ENCODE measurements at regions not wholly inside any gene's neighbourhood (a gene's known extent, or its start where the extent isn't known, plus 50 kb on each side); places are given as distances from the start of the nearest gene placed in this dataset.

DNA sequence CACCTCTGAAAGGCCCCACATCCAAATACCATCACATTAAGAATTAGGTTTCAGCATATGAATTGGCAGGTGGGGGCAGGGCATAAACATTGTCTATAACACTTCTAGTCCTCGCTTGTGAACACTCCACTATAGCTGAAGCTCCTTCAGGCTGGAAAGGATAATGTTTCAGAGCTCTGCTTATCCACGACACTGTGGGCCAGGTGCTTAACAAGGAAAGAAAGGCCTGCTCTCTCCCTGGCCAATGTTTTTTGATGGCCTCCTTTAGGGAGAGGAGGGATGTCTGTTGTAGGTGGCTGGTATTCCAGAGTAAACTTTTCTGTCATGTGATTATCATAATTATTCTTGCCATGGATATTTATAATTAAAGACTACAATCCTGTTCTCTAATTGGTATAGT, 86.4 kb downstream of the CCNA1 start:
- Histone ChIP-seq H3K79me2 (ENCODE audit: insufficient read depth) (no peaks in the 10 kb centered on the region), H4K20me1 (ENCODE audit: insufficient read depth) (no peaks in the 10 kb centered on the region), H3K4me2 (no peak overlapping the region), H3K27me3 (ENCODE audit: insufficient read depth) (peaks cover 6% of the 10 kb centered on the region; the same call in 1 of the 2 replicates), H3K27ac (ENCODE audit: low read depth in 2 of 2, low read length in 1 of 2) (no peak overlapping the region), H3K36me3 (replicated peaks in 1 of 2; ENCODE audit: control insufficient read depth in 1 of 2, insufficient read depth in 2 of 2, low read length in 1 of 2) (no peaks in the 10 kb centered on the region), H3F3A (replicated peaks; ENCODE audit: insufficient read depth) (no peaks in the 10 kb centered on the region), H3K4me3 (ENCODE audit: low read depth in 2 of 2, low read length in 1 of 2) (no peak overlapping the region), H3K9ac (no peak overlapping the region), H3K9me2 (no peaks in the 10 kb centered on the region), H3K4me1 (ENCODE audit: control insufficient read depth in 1 of 2, insufficient read depth in 2 of 2, low read depth in 1 of 2, low read length in 1 of 2) (no peaks in the 10 kb centered on the region), H2AFZ (ENCODE audit: low read depth) (no peak overlapping the region), H3K9me3 (no peaks in the 10 kb centered on the region)
- CTCF ChIA-PET = no interaction called here
- DNase-seq = no peak
- 8% methylated on average over 2 of the region's 2 CpGs for WGBS (ENCODE audit: low lambda C conversion rate)
- TF ChIP-seq RAD21 (IDR thresholded peaks at IDR 0.05; ENCODE audit: low read length) = no peak
- TF ChIP-seq MXI1 (IDR thresholded peaks at IDR 0.05; ENCODE audit: low read depth, low read length) = no peak
- no peak for TF ChIP-seq TAF1 (IDR thresholded peaks at IDR 0.05; ENCODE audit: borderline replicate concordance, low read depth, low read length)
- TF ChIP-seq FOXJ3 (CRISPR knock-in tag; IDR thresholded peaks at IDR 0.05) = no peak
- no peak for TF ChIP-seq JUND (IDR thresholded peaks at IDR 0.05)
- no peak for TF ChIP-seq SMC3 (IDR thresholded peaks at IDR 0.05; ENCODE audit: low read depth, low read length)
- TF ChIP-seq, protein P1, sequence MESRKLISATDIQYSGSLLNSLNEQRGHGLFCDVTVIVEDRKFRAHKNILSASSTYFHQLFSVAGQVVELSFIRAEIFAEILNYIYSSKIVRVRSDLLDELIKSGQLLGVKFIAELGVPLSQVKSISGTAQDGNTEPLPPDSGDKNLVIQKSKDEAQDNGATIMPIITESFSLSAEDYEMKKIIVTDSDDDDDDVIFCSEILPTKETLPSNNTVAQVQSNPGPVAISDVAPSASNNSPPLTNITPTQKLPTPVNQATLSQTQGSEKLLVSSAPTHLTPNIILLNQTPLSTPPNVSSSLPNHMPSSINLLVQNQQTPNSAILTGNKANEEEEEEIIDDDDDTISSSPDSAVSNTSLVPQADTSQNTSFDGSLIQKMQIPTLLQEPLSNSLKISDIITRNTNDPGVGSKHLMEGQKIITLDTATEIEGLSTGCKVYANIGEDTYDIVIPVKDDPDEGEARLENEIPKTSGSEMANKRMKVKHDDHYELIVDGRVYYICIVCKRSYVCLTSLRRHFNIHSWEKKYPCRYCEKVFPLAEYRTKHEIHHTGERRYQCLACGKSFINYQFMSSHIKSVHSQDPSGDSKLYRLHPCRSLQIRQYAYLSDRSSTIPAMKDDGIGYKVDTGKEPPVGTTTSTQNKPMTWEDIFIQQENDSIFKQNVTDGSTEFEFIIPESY (IDR thresholded peaks at IDR 0.05; ENCODE audit: borderline replicate concordance, low read depth) = no peak
- TF ChIP-seq TCF12 (IDR thresholded peaks at IDR 0.05) = no peak
- no peak for TF ChIP-seq NFIC (IDR thresholded peaks at IDR 0.05; ENCODE audit: borderline replicate concordance)
- TF ChIP-seq CHD2 (IDR thresholded peaks at IDR 0.05; ENCODE audit: low read length, partially characterized antibody) = no peak
- no peak for TF ChIP-seq FOXM1 (IDR thresholded peaks at IDR 0.05; ENCODE audit: low read depth)
- POLR2A ChIA-PET = no interaction called here

DNA sequence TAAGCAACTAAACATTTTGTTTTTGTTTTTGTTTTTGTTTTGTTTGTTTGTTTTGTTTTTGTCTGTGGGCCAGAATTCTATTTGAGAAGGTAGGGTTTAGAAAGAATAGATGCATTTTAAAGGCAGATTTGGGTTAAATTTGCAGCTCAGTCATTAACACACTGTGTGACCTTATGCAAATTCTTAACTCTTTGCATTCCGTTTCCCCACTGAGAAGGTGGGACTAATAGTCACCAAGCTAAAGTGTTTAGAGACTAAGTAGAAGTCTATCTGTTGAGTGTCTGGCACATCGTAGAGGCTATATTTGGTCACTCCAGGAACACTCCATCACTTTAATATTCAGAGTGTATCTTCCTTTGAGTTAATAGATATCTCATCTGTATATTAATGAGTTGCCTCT, 87.1 kb downstream of the CCNA1 start:
- no peak for TF ChIP-seq YY1 (IDR thresholded peaks at IDR 0.05; ENCODE audit: low read depth)
- no peak for TF ChIP-seq JUND (IDR thresholded peaks at IDR 0.05)
- TF ChIP-seq NFIC (IDR thresholded peaks at IDR 0.05; ENCODE audit: borderline replicate concordance) = no peak
- TF ChIP-seq GATA2 (CRISPR knock-in tag; IDR thresholded peaks at IDR 0.05) = no peak
- no peak for TF ChIP-seq FOXJ3 (CRISPR knock-in tag; IDR thresholded peaks at IDR 0.05)
- no peak for TF ChIP-seq TCF12 (IDR thresholded peaks at IDR 0.05)
- TF ChIP-seq, protein P2, sequence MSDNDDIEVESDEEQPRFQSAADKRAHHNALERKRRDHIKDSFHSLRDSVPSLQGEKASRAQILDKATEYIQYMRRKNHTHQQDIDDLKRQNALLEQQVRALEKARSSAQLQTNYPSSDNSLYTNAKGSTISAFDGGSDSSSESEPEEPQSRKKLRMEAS (IDR thresholded peaks at IDR 0.05; ENCODE audit: low read depth) = no peak
- TF ChIP-seq ELF1 (IDR thresholded peaks at IDR 0.05) = no peak
- TF ChIP-seq RAD21 (IDR thresholded peaks at IDR 0.05; ENCODE audit: low read length) = no peak
- TF ChIP-seq EP300 (IDR thresholded peaks at IDR 0.05; ENCODE audit: borderline replicate concordance in 1 of 2, low read depth in 1 of 2, low read length in 1 of 2) = no peak
- Histone ChIP-seq H3K4me1 (ENCODE audit: control insufficient read depth in 1 of 2, insufficient read depth in 2 of 2, low read depth in 1 of 2, low read length in 1 of 2) (no peaks in the 10 kb centered on the region), H3K4me2 (no peak overlapping the region), H3K9me3 (no peaks in the 10 kb centered on the region), H3F3A (replicated peaks; ENCODE audit: insufficient read depth) (no peaks in the 10 kb centered on the region), H3K9me2 (no peaks in the 10 kb centered on the region), H3K4me3 (ENCODE audit: low read depth in 2 of 2, low read length in 1 of 2) (no peak overlapping the region), H3K9ac (no peak overlapping the region), H3K36me3 (replicated peaks in 1 of 2; ENCODE audit: control insufficient read depth in 1 of 2, insufficient read depth in 2 of 2, low read length in 1 of 2) (no peaks in the 10 kb centered on the region), H2AFZ (ENCODE audit: low read depth) (no peak overlapping the region), H3K27ac (ENCODE audit: low read depth in 2 of 2, low read length in 1 of 2) (no peak overlapping the region), H3K27me3 (ENCODE audit: insufficient read depth) (peaks cover 6% of the 10 kb centered on the region; the same call in 1 of the 2 replicates), H3K79me2 (ENCODE audit: insufficient read depth) (no peaks in the 10 kb centered on the region), H4K20me1 (ENCODE audit: insufficient read depth) (no peaks in the 10 kb centered on the region)
- ChIA-PET POLR2A (no interaction called here), CTCF (no interaction called here)
- WGBS (ENCODE audit: low lambda C conversion rate) = 5% methylated on average over 2 of the region's 2 CpGs
- no peak for DNase-seq

All from SK-N-SH (cell line).